ENCODE measurements at regions not wholly inside any gene's neighbourhood (a gene's known extent, or its start where the extent isn't known, plus 50 kb on each side); places are given as distances from the start of the nearest gene placed in this dataset.

GRCh38 chr3:30170681-30171438, 435.5 kb upstream of the TGFBR2 start:
- no peak for DNase-seq

GRCh38 chr3:30174357-30174756, 432.0 kb upstream of the TGFBR2 start:
- no peak for DNase-seq

- DNase-seq, result no peak
Measured at GRCh38 chr3:30180310-30181177, 425.9 kb upstream of the TGFBR2 start.

- DNase-seq, result no peak
Measured at GRCh38 chr3:30181178-30181465, 425.3 kb upstream of the TGFBR2 start.

GRCh38 chr3:30181581-30181980, 424.8 kb upstream of the TGFBR2 start:
- DNase-seq, result no peak

- no peak for DNase-seq
Measured at GRCh38 chr3:30183421-30183820, 423.0 kb upstream of the TGFBR2 start.

- no peak for DNase-seq
Measured at GRCh38 chr3:30184091-30184810, 422.1 kb upstream of the TGFBR2 start.

GRCh38 chr3:30185872-30186271, 420.5 kb upstream of the TGFBR2 start:
- no peak for DNase-seq

- no peak for DNase-seq
Measured at GRCh38 chr3:30186741-30187219, 419.6 kb upstream of the TGFBR2 start.

- DNase-seq, result no peak
Measured at GRCh38 chr3:30187366-30187765, 419.0 kb upstream of the TGFBR2 start.

GRCh38 chr3:30188713-30189112, 417.7 kb upstream of the TGFBR2 start:
- DNase-seq, result no peak

GRCh38 chr3:30189900-30190299, 416.5 kb upstream of the TGFBR2 start:
- DNase-seq, result no peak

- no peak for DNase-seq
Measured at GRCh38 chr3:30193625-30194044, 412.8 kb upstream of the TGFBR2 start.

- no peak for DNase-seq
Measured at GRCh38 chr3:30195352-30195751, 411.0 kb upstream of the TGFBR2 start.

- DNase-seq, result no peak
Measured at GRCh38 chr3:30198162-30198561, 408.2 kb upstream of the TGFBR2 start.

GRCh38 chr3:30199096-30199759, 407.2 kb upstream of the TGFBR2 start:
- peak; percentile 66 for DNase-seq

GRCh38 chr3:30199855-30200254, 406.5 kb upstream of the TGFBR2 start:
- DNase-seq, result no peak

- DNase-seq, result no peak
Measured at GRCh38 chr3:30201715-30202114, 404.7 kb upstream of the TGFBR2 start.

- no peak for DNase-seq
Measured at GRCh38 chr3:30203301-30203700, 403.1 kb upstream of the TGFBR2 start.

GRCh38 chr3:30204126-30204525, 402.3 kb upstream of the TGFBR2 start:
- DNase-seq, result no peak

GRCh38 chr3:30206051-30206450, 400.4 kb upstream of the TGFBR2 start:
- no peak for DNase-seq

GRCh38 chr3:30221619-30222018, 384.8 kb upstream of the TGFBR2 start:
- no peak for DNase-seq

- no peak for DNase-seq
Measured at GRCh38 chr3:30222441-30222840, 384.0 kb upstream of the TGFBR2 start.
